ENCODE measurements at regions not wholly inside any gene's neighbourhood (a gene's known extent, or its start where the extent isn't known, plus 50 kb on each side); places are given as distances from the start of the nearest gene placed in this dataset.

DNA sequence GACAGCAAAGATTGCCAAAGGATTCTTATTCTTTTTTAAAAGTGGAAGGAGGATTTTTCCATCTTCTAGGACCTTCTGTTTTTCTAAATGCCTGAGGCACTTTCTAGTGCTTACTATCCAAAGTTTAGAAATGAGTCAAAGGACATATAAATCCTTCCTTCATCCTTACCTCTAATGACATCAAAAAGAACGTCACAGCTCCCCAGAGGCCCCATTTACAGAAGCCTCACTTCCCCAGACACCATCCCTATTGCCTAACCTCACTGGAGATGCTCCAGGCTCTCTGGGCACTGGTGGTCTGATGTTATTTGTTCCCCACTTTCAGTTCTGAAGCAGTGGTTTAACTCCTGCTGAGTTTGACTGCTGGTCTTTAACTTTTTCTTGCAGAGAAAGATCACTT is 504.3 kb downstream of the AGTPBP1 start:
- TF ChIP-seq, protein P1, sequence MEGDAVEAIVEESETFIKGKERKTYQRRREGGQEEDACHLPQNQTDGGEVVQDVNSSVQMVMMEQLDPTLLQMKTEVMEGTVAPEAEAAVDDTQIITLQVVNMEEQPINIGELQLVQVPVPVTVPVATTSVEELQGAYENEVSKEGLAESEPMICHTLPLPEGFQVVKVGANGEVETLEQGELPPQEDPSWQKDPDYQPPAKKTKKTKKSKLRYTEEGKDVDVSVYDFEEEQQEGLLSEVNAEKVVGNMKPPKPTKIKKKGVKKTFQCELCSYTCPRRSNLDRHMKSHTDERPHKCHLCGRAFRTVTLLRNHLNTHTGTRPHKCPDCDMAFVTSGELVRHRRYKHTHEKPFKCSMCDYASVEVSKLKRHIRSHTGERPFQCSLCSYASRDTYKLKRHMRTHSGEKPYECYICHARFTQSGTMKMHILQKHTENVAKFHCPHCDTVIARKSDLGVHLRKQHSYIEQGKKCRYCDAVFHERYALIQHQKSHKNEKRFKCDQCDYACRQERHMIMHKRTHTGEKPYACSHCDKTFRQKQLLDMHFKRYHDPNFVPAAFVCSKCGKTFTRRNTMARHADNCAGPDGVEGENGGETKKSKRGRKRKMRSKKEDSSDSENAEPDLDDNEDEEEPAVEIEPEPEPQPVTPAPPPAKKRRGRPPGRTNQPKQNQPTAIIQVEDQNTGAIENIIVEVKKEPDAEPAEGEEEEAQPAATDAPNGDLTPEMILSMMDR (conservative IDR thresholded peaks at IDR 0.05; ENCODE audit: low read depth, low read length) = no peak
- no peak for DNase-seq (ENCODE audit: low read depth)

GRCh38 chr9:85230081-85230480 is 511.7 kb downstream of the AGTPBP1 start:
- no peak overlapping the region for H3K4me3 ChIP-seq (ENCODE audit: low read depth, low read length)
- TF ChIP-seq, protein P1 (conservative IDR thresholded peaks at IDR 0.05; ENCODE audit: low read depth, low read length) = no peak
- DNase-seq (ENCODE audit: low read depth) = no peak

More for the DNA sequence above, 504.3 kb downstream of the AGTPBP1 start:
- no peak overlapping the region for H3K4me3 ChIP-seq (ENCODE audit: low read depth, low read length)

GRCh38 chr9:85228111-85228855 is 513.5 kb downstream of the AGTPBP1 start:
- H3K4me3 ChIP-seq (ENCODE audit: low read depth, low read length) = no peak overlapping the region
- TF ChIP-seq, protein P1 (conservative IDR thresholded peaks at IDR 0.05; ENCODE audit: low read depth, low read length) = no peak
- DNase-seq (ENCODE audit: low read depth) = no peak

DNA sequence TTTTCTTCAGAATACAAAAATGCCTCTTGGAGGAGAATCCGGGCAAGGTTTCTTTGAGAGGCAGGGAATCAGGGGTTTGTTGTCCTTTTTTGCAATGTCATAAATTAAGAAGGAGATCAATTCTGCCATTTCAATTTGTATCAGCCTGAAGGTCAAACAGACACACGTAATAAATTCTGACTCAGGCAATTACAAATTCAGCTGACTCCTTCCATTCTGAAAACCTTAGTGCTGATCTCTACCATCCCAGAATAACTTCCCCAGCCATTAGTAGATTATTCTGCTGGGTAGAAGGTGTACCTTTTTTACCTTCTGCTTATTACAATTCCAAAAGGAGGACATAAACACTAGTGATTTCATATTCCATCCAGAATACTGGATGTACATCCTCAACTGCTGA is 516.6 kb downstream of the AGTPBP1 start:
- TF ChIP-seq, protein P1 (conservative IDR thresholded peaks at IDR 0.05; ENCODE audit: low read depth, low read length) = no peak
- DNase-seq (ENCODE audit: low read depth) = no peak
- no peak overlapping the region for H3K4me3 ChIP-seq (ENCODE audit: low read depth, low read length)

DNA sequence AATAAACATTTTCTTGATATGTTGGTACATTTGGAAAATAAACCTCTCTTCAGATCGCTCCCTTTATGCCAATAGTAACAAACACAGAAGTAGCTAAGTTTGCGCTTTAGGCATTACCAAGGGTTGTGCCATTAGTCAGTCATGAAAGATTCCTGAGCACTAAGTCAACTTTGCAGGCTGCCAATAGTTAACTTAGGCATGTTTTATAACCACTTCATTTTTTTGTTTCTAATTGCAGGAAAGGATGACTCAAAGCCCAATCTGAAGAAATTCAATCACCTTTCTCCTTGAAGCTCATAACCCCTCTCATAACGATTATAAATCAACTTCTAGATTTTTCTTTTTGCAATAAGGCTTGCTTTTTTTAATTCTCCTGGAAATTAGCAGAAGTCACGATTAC is 517.0 kb downstream of the AGTPBP1 start:
- no peak overlapping the region for H3K4me3 ChIP-seq (ENCODE audit: low read depth, low read length)
- DNase-seq (ENCODE audit: low read depth) = peak; percentile 78
- TF ChIP-seq, protein P1 (conservative IDR thresholded peaks at IDR 0.05; ENCODE audit: low read depth, low read length) = no peak

GRCh38 chr9:85224301-85224700 is 517.5 kb downstream of the AGTPBP1 start:
- DNase-seq (ENCODE audit: low read depth) = no peak
- no peak overlapping the region for H3K4me3 ChIP-seq (ENCODE audit: low read depth, low read length)
- TF ChIP-seq, protein P1 (conservative IDR thresholded peaks at IDR 0.05; ENCODE audit: low read depth, low read length) = no peak

Measured in epithelial cell of proximal tubule (primary cell).